SKM-1 (cell line): ENCODE measurements at regions not wholly inside any gene's neighbourhood (a gene's known extent, or its start where the extent isn't known, plus 50 kb on each side); places are given as distances from the start of the nearest gene placed in this dataset.

Experiments used
- DNase-seq: peaks from one replicate; lab custom pipeline; 2025; ENCODE audit not compliant: unreplicated experiment; lab: John Stamatoyannopoulos, UW

GRCh38 chr16:86632206-86632605 is 53.9 kb downstream of the FOXL1 start:
- DNase-seq = no peak

- no peak for DNase-seq
Observed at GRCh38 chr16:86632944-86633343, 54.6 kb downstream of the FOXL1 start.

- no peak for DNase-seq
Observed at GRCh38 chr16:86634292-86634691, 55.9 kb downstream of the FOXL1 start.

- no peak for DNase-seq
Observed at GRCh38 chr16:86635176-86635876, 57.0 kb downstream of the FOXL1 start.

GRCh38 chr16:86635926-86636325 is 57.6 kb downstream of the FOXL1 start:
- DNase-seq = no peak

GRCh38 chr16:86637744-86638143 is 59.4 kb downstream of the FOXL1 start:
- no peak for DNase-seq

GRCh38 chr16:86638642-86639041 is 60.3 kb downstream of the FOXL1 start:
- no peak for DNase-seq

- no peak for DNase-seq
Observed at GRCh38 chr16:86639354-86639753, 61.0 kb downstream of the FOXL1 start.

- no peak for DNase-seq
Observed at GRCh38 chr16:86640265-86640843, 62.0 kb downstream of the FOXL1 start.

- DNase-seq = no peak
Observed at GRCh38 chr16:86642087-86642486, 63.7 kb downstream of the FOXL1 start.

- DNase-seq = no peak
Observed at GRCh38 chr16:86643671-86644070, 65.3 kb downstream of the FOXL1 start.

- DNase-seq = no peak
Observed at GRCh38 chr16:86647561-86647960, 69.2 kb downstream of the FOXL1 start.

GRCh38 chr16:86649875-86650274 is 71.5 kb downstream of the FOXL1 start:
- no peak for DNase-seq

- no peak for DNase-seq
Observed at GRCh38 chr16:86651013-86651627, 72.8 kb downstream of the FOXL1 start.

- no peak for DNase-seq
Observed at GRCh38 chr16:86651823-86652222, 73.5 kb downstream of the FOXL1 start.

GRCh38 chr16:86653285-86654006 is 75.1 kb downstream of the FOXL1 start:
- no peak for DNase-seq

GRCh38 chr16:86657972-86658371 is 79.6 kb downstream of the FOXL1 start:
- DNase-seq = no peak

- DNase-seq = no peak
Observed at GRCh38 chr16:86660623-86661022, 82.3 kb downstream of the FOXL1 start.

- DNase-seq = no peak
Observed at GRCh38 chr16:86661706-86662105, 83.4 kb downstream of the FOXL1 start.

- DNase-seq = no peak
Observed at GRCh38 chr16:86662195-86662594, 83.8 kb downstream of the FOXL1 start.

GRCh38 chr16:86662740-86663139 is 84.4 kb downstream of the FOXL1 start:
- no peak for DNase-seq
